Mucosa of gallbladder (tissue), 1 donor: ENCODE measurements at regions not wholly inside any gene's neighbourhood (a gene's known extent, or its start where the extent isn't known, plus 50 kb on each side); places are given as distances from the start of the nearest gene placed in this dataset.

ENCODE experiments used
- DNase-seq: peaks from one replicate; pipeline ENCODE4 v3.0.0-alpha.2; 2020; ENCODE audit warnings: low spot score
- donor health status: DM: no; HTN: no; CAD: no.

- no peak for DNase-seq
Observed at GRCh38 chr9:134502266-134502791, 139.3 kb upstream of the COL5A1 start.

- DNase-seq = peak; percentile 62
Observed at GRCh38 chr9:134502809-134503211, 138.8 kb upstream of the COL5A1 start.

- DNase-seq = no peak
Observed at GRCh38 chr9:134503301-134504105, 138.1 kb upstream of the COL5A1 start.

- no peak for DNase-seq
Observed at GRCh38 chr9:134504106-134504385, 137.6 kb upstream of the COL5A1 start.

- no peak for DNase-seq
Observed at GRCh38 chr9:134505032-134505431, 136.6 kb upstream of the COL5A1 start.

GRCh38 chr9:134509281-134509680 lies 132.3 kb upstream of the COL5A1 start:
- no peak for DNase-seq

- no peak for DNase-seq
Observed at GRCh38 chr9:134509817-134510216, 131.8 kb upstream of the COL5A1 start.

GRCh38 chr9:134514503-134514902 lies 127.1 kb upstream of the COL5A1 start:
- no peak for DNase-seq

GRCh38 chr9:134515026-134515821 lies 126.4 kb upstream of the COL5A1 start:
- no peak for DNase-seq

- DNase-seq = no peak
Observed at GRCh38 chr9:134516464-134516863, 125.1 kb upstream of the COL5A1 start.

GRCh38 chr9:134517069-134517680 lies 124.4 kb upstream of the COL5A1 start:
- no peak for DNase-seq

GRCh38 chr9:134518004-134518606 lies 123.5 kb upstream of the COL5A1 start:
- DNase-seq = no peak

GRCh38 chr9:134519375-134520070 lies 122.1 kb upstream of the COL5A1 start:
- no peak for DNase-seq

GRCh38 chr9:134521817-134522501 lies 119.6 kb upstream of the COL5A1 start:
- DNase-seq = no peak

GRCh38 chr9:134522502-134522848 lies 119.1 kb upstream of the COL5A1 start:
- DNase-seq = no peak

- no peak for DNase-seq
Observed at GRCh38 chr9:134522976-134523375, 118.6 kb upstream of the COL5A1 start.

GRCh38 chr9:134525070-134525815 lies 116.4 kb upstream of the COL5A1 start:
- DNase-seq = no peak

- no peak for DNase-seq
Observed at GRCh38 chr9:134525841-134526583, 115.6 kb upstream of the COL5A1 start.

GRCh38 chr9:134526584-134527477 lies 114.8 kb upstream of the COL5A1 start:
- DNase-seq = no peak
